ENCODE measurements at regions not wholly inside any gene's neighbourhood (a gene's known extent, or its start where the extent isn't known, plus 50 kb on each side); places are given as distances from the start of the nearest gene placed in this dataset.

- BruUV-seq (replicated peaks): no TSS peak
- H3K79me2 ChIP-seq (ENCODE audit: insufficient read depth, low read depth, low read length): no peaks in the 10 kb centered on the region
- no peaks in the 10 kb centered on the region for H3K9me3 ChIP-seq (ENCODE audit: low read length)
- no peak overlapping the region for H3K4me3 ChIP-seq (ENCODE audit: low read depth, low read length, poor library complexity, severe bottlenecking)
- H3K36me3 ChIP-seq (ENCODE audit: insufficient read depth, low read length): no peaks in the 10 kb centered on the region
- intact Hi-C loops (cut with micrococcal nuclease; ENCODE audit: unreplicated experiment): no loop called here
- no peak overlapping the region for H3K27ac ChIP-seq (ENCODE audit: low read depth, low read length, poor library complexity, severe bottlenecking)
- H3K4me2 ChIP-seq (ENCODE audit: low read length): no peak overlapping the region
- H2AFZ ChIP-seq (ENCODE audit: low read length): no peak overlapping the region
- CTCF ChIA-PET (ENCODE audit: unreplicated experiment): no interaction called here
- no peaks in the 10 kb centered on the region for H3K4me1 ChIP-seq (ENCODE audit: insufficient read depth, low read length, poor library complexity, severe bottlenecking)
- POLR2A ChIA-PET: interaction anchor here (0.6 kb wide), 1 partner anchor 1408 kb away, joined by 3 read pairs; no protein-coding TSS in a partner anchor
- TF ChIP-seq EZH2phosphoT487 (IDR thresholded peaks at IDR 0.05; ENCODE audit: borderline replicate concordance, low read depth, low read length) (no peak), CTCF (conservative IDR thresholded peaks at IDR 0.05; ENCODE audit: low read length) (no peak)
- DNase-seq (ENCODE audit: low spot score): no peak
- H3K9me2 ChIP-seq (ENCODE audit: insufficient read depth, low read length): no peaks in the 10 kb centered on the region; the same call in 1 of the 2 replicates
- no peaks in the 10 kb centered on the region for H4K20me1 ChIP-seq (ENCODE audit: insufficient read depth, low read length)
These were observed 294.2 kb downstream of the TDRD3 start for GRCh38 chr13:60691268-60691667.

- no peak overlapping the region for H3K27ac ChIP-seq (ENCODE audit: low read depth, low read length, poor library complexity, severe bottlenecking)
- H3K9me2 ChIP-seq (ENCODE audit: insufficient read depth, low read length): no peaks in the 10 kb centered on the region; the same call in 1 of the 2 replicates
- no peaks in the 10 kb centered on the region for H3K9me3 ChIP-seq (ENCODE audit: low read length)
- no peak overlapping the region for H3K4me2 ChIP-seq (ENCODE audit: low read length)
- H2AFZ ChIP-seq (ENCODE audit: low read length): no peak overlapping the region
- H3K4me1 ChIP-seq (ENCODE audit: insufficient read depth, low read length, poor library complexity, severe bottlenecking): no peaks in the 10 kb centered on the region
- H3K4me3 ChIP-seq (ENCODE audit: low read depth, low read length, poor library complexity, severe bottlenecking): no peak overlapping the region
- ChIA-PET POLR2A (no interaction called here), CTCF (ENCODE audit: unreplicated experiment) (no interaction called here)
- no peak for DNase-seq (ENCODE audit: low spot score)
- no peaks in the 10 kb centered on the region for H4K20me1 ChIP-seq (ENCODE audit: insufficient read depth, low read length)
- intact Hi-C loops (cut with micrococcal nuclease; ENCODE audit: unreplicated experiment): no loop called here
- H3K79me2 ChIP-seq (ENCODE audit: insufficient read depth, low read depth, low read length): no peaks in the 10 kb centered on the region
- H3K36me3 ChIP-seq (ENCODE audit: insufficient read depth, low read length): no peaks in the 10 kb centered on the region
- TF ChIP-seq EZH2phosphoT487 (IDR thresholded peaks at IDR 0.05; ENCODE audit: borderline replicate concordance, low read depth, low read length): no peak
- TF ChIP-seq CTCF (conservative IDR thresholded peaks at IDR 0.05; ENCODE audit: low read length): no peak
- BruUV-seq (replicated peaks): no TSS peak
These were observed 293.6 kb downstream of the TDRD3 start for GRCh38 chr13:60690604-60691003.

- TF ChIP-seq CTCF (conservative IDR thresholded peaks at IDR 0.05; ENCODE audit: low read length) (no peak), EZH2phosphoT487 (IDR thresholded peaks at IDR 0.05; ENCODE audit: borderline replicate concordance, low read depth, low read length) (no peak)
- H3K9me2 ChIP-seq (ENCODE audit: insufficient read depth, low read length): no peaks in the 10 kb centered on the region; the same call in 1 of the 2 replicates
- CTCF ChIA-PET (ENCODE audit: unreplicated experiment): no interaction called here
These were observed 292.6 kb downstream of the TDRD3 start for GRCh38 chr13:60689571-60689970.

More at GRCh38 chr13:60689571-60689970, 292.6 kb downstream of the TDRD3 start:
- intact Hi-C loops (cut with micrococcal nuclease; ENCODE audit: unreplicated experiment): no loop called here
- Histone ChIP-seq H2AFZ (ENCODE audit: low read length) (no peak overlapping the region), H3K9me3 (ENCODE audit: low read length) (no peaks in the 10 kb centered on the region), H3K79me2 (ENCODE audit: insufficient read depth, low read depth, low read length) (no peaks in the 10 kb centered on the region), H3K4me2 (ENCODE audit: low read length) (no peak overlapping the region), H3K27ac (ENCODE audit: low read depth, low read length, poor library complexity, severe bottlenecking) (no peak overlapping the region), H3K4me3 (ENCODE audit: low read depth, low read length, poor library complexity, severe bottlenecking) (no peak overlapping the region), H3K4me1 (ENCODE audit: insufficient read depth, low read length, poor library complexity, severe bottlenecking) (no peaks in the 10 kb centered on the region), H3K36me3 (ENCODE audit: insufficient read depth, low read length) (no peaks in the 10 kb centered on the region), H4K20me1 (ENCODE audit: insufficient read depth, low read length) (no peaks in the 10 kb centered on the region)
- no peak for DNase-seq (ENCODE audit: low spot score)
- POLR2A ChIA-PET: interaction anchor here (0.7 kb wide), 1 partner anchor 1372 kb away, joined by 3 read pairs; no protein-coding TSS in a partner anchor
- no TSS peak for BruUV-seq (replicated peaks)
